ENCODE measurements at regions not wholly inside any gene's neighbourhood (a gene's known extent, or its start where the extent isn't known, plus 50 kb on each side); places are given as distances from the start of the nearest gene placed in this dataset.

- TF ChIP-seq, protein P1, sequence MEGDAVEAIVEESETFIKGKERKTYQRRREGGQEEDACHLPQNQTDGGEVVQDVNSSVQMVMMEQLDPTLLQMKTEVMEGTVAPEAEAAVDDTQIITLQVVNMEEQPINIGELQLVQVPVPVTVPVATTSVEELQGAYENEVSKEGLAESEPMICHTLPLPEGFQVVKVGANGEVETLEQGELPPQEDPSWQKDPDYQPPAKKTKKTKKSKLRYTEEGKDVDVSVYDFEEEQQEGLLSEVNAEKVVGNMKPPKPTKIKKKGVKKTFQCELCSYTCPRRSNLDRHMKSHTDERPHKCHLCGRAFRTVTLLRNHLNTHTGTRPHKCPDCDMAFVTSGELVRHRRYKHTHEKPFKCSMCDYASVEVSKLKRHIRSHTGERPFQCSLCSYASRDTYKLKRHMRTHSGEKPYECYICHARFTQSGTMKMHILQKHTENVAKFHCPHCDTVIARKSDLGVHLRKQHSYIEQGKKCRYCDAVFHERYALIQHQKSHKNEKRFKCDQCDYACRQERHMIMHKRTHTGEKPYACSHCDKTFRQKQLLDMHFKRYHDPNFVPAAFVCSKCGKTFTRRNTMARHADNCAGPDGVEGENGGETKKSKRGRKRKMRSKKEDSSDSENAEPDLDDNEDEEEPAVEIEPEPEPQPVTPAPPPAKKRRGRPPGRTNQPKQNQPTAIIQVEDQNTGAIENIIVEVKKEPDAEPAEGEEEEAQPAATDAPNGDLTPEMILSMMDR (IDR thresholded peaks at IDR 0.05): no peak
- TF ChIP-seq POLR2A (IDR thresholded peaks at IDR 0.05): no peak
Measured at GRCh38 chr1:219664310-219665029, 51.6 kb upstream of the ZC3H11B start.

Measured in lower leg skin (tissue), 3 donors.